Gastrocnemius medialis (tissue), 4 donors: ENCODE measurements at regions not wholly inside any gene's neighbourhood (a gene's known extent, or its start where the extent isn't known, plus 50 kb on each side); places are given as distances from the start of the nearest gene placed in this dataset.

ENCODE experiments used
- POLR2A ChIP-seq, 2 donors: fragments of 450-650 bp; IDR thresholded peaks; one replicate each; pipeline ENCODE4 v1.6.1; 2017; ENCODE audit warnings: antibody characterized with exemption in 2 of 2, mild to moderate bottlenecking in 2 of 2, moderate library complexity in 2 of 2
- TF ChIP-seq, protein P1 (sequence below), 5 experiments: fragments of 450-650 bp in 3 of 5; fragments of 200-600 bp in 2 of 5; sonication (generic) in 2 of 5; IDR thresholded peaks in 4 of 5; conservative IDR thresholded peaks in 1 of 5; 1 replicate in 4 of 5; 2 replicates in 1 of 5; pipeline ENCODE4 v1.5.1; 2016 to 2019; ENCODE audit warnings: antibody characterized with exemption in 5 of 5, mild to moderate bottlenecking in 3 of 5, moderate library complexity in 3 of 5

DNA sequence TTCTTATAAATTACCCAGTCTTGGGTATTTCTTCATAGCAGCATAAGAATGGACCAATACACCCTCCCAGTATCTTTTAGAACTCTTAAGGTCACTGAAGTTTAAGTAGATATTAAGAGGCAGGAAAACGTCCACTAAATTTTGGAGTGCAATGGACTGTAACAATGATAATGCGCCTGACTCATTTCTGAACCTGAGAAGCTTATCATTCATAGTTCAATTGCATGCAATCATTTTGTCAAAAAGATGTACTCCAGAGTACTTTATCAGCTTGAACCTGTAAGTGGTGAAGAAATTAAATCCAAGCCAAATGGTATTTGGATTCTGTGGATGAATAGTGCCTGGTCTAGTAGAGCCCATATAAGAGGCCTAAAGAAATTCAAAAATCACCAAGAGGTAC is 196.5 kb upstream of the CDH9 start:
- TF ChIP-seq, protein P1, sequence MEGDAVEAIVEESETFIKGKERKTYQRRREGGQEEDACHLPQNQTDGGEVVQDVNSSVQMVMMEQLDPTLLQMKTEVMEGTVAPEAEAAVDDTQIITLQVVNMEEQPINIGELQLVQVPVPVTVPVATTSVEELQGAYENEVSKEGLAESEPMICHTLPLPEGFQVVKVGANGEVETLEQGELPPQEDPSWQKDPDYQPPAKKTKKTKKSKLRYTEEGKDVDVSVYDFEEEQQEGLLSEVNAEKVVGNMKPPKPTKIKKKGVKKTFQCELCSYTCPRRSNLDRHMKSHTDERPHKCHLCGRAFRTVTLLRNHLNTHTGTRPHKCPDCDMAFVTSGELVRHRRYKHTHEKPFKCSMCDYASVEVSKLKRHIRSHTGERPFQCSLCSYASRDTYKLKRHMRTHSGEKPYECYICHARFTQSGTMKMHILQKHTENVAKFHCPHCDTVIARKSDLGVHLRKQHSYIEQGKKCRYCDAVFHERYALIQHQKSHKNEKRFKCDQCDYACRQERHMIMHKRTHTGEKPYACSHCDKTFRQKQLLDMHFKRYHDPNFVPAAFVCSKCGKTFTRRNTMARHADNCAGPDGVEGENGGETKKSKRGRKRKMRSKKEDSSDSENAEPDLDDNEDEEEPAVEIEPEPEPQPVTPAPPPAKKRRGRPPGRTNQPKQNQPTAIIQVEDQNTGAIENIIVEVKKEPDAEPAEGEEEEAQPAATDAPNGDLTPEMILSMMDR (IDR thresholded peaks at IDR 0.05 in 4 of 5, conservative IDR thresholded peaks at IDR 0.05 in 1 of 5): no peak
- TF ChIP-seq POLR2A (IDR thresholded peaks at IDR 0.05): no peak
